ENCODE measurements at regions not wholly inside any gene's neighbourhood (a gene's known extent, or its start where the extent isn't known, plus 50 kb on each side); places are given as distances from the start of the nearest gene placed in this dataset.

DNA sequence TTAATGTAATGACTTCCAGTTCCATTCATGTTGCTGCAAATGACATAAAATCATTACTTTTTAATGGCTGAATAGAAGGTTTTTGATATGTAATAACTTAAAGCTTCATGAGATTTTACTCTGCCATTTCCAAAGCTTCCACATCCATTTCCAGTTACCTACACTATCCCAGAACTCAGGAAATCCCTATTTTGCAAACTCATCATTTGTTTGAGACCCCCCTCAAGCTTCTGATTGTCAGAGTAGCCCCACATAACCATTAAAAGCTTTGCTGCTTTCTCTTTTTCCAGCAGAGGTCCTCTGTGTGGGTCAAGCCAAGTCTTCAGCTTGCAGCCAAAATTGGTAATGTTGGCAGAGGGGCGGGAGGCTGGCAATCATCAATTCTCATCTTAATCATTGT lies 50.6 kb upstream of the IL1R1 start:
- no peak overlapping the region for H3K27ac ChIP-seq
- H3K4me3 ChIP-seq, result no peak overlapping the region
- no peaks in the 10 kb centered on the region for H3K36me3 ChIP-seq
- H3K27me3 ChIP-seq (replicated peaks; ENCODE audit: insufficient read depth), result no peaks in the 10 kb centered on the region
- no peaks in the 10 kb centered on the region for H3K9me3 ChIP-seq
- no peak for ATAC-seq (ENCODE audit: insufficient number of reproducible peaks, low FRiP score, low read depth)
- no peak for DNase-seq (ENCODE audit: low spot score)
- no peaks in the 10 kb centered on the region for H3K4me1 ChIP-seq (ENCODE audit: control insufficient read depth in 1 of 2, low read depth in 2 of 2)
- TF ChIP-seq, protein P1, sequence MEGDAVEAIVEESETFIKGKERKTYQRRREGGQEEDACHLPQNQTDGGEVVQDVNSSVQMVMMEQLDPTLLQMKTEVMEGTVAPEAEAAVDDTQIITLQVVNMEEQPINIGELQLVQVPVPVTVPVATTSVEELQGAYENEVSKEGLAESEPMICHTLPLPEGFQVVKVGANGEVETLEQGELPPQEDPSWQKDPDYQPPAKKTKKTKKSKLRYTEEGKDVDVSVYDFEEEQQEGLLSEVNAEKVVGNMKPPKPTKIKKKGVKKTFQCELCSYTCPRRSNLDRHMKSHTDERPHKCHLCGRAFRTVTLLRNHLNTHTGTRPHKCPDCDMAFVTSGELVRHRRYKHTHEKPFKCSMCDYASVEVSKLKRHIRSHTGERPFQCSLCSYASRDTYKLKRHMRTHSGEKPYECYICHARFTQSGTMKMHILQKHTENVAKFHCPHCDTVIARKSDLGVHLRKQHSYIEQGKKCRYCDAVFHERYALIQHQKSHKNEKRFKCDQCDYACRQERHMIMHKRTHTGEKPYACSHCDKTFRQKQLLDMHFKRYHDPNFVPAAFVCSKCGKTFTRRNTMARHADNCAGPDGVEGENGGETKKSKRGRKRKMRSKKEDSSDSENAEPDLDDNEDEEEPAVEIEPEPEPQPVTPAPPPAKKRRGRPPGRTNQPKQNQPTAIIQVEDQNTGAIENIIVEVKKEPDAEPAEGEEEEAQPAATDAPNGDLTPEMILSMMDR (IDR thresholded peaks at IDR 0.05), result no peak

DNA sequence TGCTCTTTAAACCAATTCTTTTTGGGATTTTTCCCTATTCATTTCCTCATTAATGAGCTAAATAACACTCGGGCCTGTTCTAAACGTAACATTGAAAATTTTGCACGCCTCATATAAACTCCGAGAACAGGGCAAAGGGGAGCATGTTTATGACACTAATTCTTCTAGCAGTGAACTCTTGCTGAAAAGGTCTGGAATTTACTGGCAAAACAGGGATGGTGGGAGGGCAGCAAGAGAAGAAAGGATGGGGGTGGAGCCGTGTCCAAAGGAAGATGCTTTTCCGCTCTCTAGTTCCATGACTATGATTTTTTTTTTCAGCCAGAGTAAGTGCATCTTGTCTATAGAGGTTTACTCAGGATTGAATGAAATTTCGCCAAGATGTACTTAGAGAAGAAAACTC lies 50.0 kb upstream of the IL1R1 start:
- DNase-seq (ENCODE audit: low spot score), result no peak
- H3K9me3 ChIP-seq, result no peaks in the 10 kb centered on the region
- H3K4me3 ChIP-seq, result no peak overlapping the region
- no peaks in the 10 kb centered on the region for H3K36me3 ChIP-seq
- H3K27me3 ChIP-seq (replicated peaks; ENCODE audit: insufficient read depth), result no peaks in the 10 kb centered on the region
- TF ChIP-seq, protein P1 (IDR thresholded peaks at IDR 0.05), result no peak
- ATAC-seq (ENCODE audit: insufficient number of reproducible peaks, low FRiP score, low read depth), result no peak
- no peaks in the 10 kb centered on the region for H3K4me1 ChIP-seq (ENCODE audit: control insufficient read depth in 1 of 2, low read depth in 2 of 2)
- no peak overlapping the region for H3K27ac ChIP-seq

Data from thoracic aorta (tissue), 2 donors.